ENCODE measurements at regions not wholly inside any gene's neighbourhood (a gene's known extent, or its start where the extent isn't known, plus 50 kb on each side); places are given as distances from the start of the nearest gene placed in this dataset.

DNA sequence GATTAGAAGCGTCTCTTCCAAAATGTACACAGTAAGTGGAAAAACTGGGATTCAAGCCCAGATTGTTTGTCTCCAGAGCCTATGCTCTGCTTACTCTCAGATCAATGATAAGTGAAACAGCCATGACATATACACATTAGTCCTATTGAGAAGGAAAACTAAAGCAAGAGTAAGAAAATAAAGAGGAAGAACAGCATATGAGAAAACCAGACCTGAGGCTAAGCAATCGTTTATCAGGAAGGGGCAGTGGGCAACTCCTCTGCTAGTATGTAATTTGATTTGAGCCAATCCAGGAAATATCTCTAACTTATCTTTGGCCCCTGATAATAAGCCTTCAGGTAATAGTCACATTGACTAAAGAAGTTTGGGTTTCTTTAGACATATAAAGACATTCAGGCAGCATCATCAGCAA, 789.9 kb upstream of the C9orf72 start:
- Histone ChIP-seq H2AFZ (ENCODE audit: low read depth, low read length) (no peak overlapping the region), H3K4me2 (ENCODE audit: insufficient read depth, low read length) (no peak overlapping the region), H3K79me2 (ENCODE audit: control insufficient read depth, insufficient read depth, low read length) (no peaks in the 10 kb centered on the region), H3K9me1 (replicated peaks; ENCODE audit: control insufficient read depth, extremely low read depth, insufficient read depth, low read length) (no peaks in the 10 kb centered on the region), H3K4me3 (replicated peaks in 1 of 3; ENCODE audit: insufficient read depth in 1 of 3, low read depth in 1 of 3, low read length in 3 of 3) (no peak overlapping the region), H3K9ac (replicated peaks; ENCODE audit: extremely low read depth, insufficient read depth, low read length) (no peak overlapping the region), H3K4me1 (ENCODE audit: control insufficient read depth, extremely low read depth, insufficient read depth, low read length) (no peaks in the 10 kb centered on the region), H3K27me3 (ENCODE audit: control insufficient read depth in 2 of 2, insufficient read depth in 2 of 2, low read length in 2 of 2) (no peaks in the 10 kb centered on the region), H3K27ac (ENCODE audit: insufficient read depth, low read depth, low read length) (no peak overlapping the region), H3K36me3 (ENCODE audit: control insufficient read depth in 2 of 2, extremely low read depth in 1 of 2, insufficient read depth in 2 of 2, low read length in 2 of 2) (no peaks in the 10 kb centered on the region), H3K9me3 (replicated peaks; ENCODE audit: control insufficient read depth, insufficient read depth, low read length) (no peaks in the 10 kb centered on the region), H4K20me1 (replicated peaks; ENCODE audit: control insufficient read depth, extremely low read depth, insufficient read depth, low read length) (no peaks in the 10 kb centered on the region)
- intact Hi-C loops (cut with micrococcal nuclease) (no loop called here), dilution Hi-C loops (cut with MboI; ENCODE audit: extremely low pct_ligation_motif_present, low sequenced_read_pairs) (no loop called here)
- BruUV-seq (replicated peaks) = no TSS peak
- DNase-seq (ENCODE audit: low read depth, low spot score) (no peak), FAIRE-seq (no peak)
- ChIA-PET CTCF (no interaction called here), POLR2A (no interaction called here)
- TF ChIP-seq CTCF (IDR thresholded peaks at IDR 0.05; ENCODE audit: extremely low read depth in 1 of 2, insufficient read depth in 1 of 2, low read depth in 1 of 2, low read length in 2 of 2) (no peak), GATA2 (IDR thresholded peaks at IDR 0.05; ENCODE audit: insufficient read depth, insufficient read length, low read depth, low read length) (no peak), MYC (IDR thresholded peaks at IDR 0.05; ENCODE audit: low read depth, low read length) (no peak), EZH2 (IDR thresholded peaks at IDR 0.05; ENCODE audit: borderline replicate concordance, low read depth, low read length, severe bottlenecking) (no peak), FOS (IDR thresholded peaks at IDR 0.05; ENCODE audit: borderline replicate concordance, insufficient read depth, low read length) (no peak)
- TF ChIP-seq, protein P1, sequence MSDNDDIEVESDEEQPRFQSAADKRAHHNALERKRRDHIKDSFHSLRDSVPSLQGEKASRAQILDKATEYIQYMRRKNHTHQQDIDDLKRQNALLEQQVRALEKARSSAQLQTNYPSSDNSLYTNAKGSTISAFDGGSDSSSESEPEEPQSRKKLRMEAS (IDR thresholded peaks at IDR 0.05; ENCODE audit: insufficient read depth, insufficient read length) = no peak
